WTC11 (cell line): ENCODE measurements at regions not wholly inside any gene's neighbourhood (a gene's known extent, or its start where the extent isn't known, plus 50 kb on each side); places are given as distances from the start of the nearest gene placed in this dataset.

Source experiments
- ATAC-seq: fragments of 200-7000 bp; cut with Tn5 transposase; 2 replicates; pipeline ENCODE4 v1.10.0; 2021; ENCODE audit warnings: mild to moderate bottlenecking, moderate library complexity
- CTCF ChIA-PET: fragments of 300-600 bp; sonication (Branson Sonifier 250); formaldehyde crosslinking; loops from one replicate; lab custom pipeline; 2021; ENCODE audit warnings: antibody characterized with exemption; lab: Charles Lee
- POLR2A ChIA-PET: fragments of 350-600 bp; sonication (Branson Sonifier 250); formaldehyde crosslinking; loops from one replicate; lab custom pipeline; 2021; ENCODE audit warnings: antibody characterized with exemption; lab: Charles Lee
- DNase-seq: peaks from one replicate; pipeline ENCODE4 v3.0.0; 2021; ENCODE audit warnings: low spot score
- H3K27ac Mint-ChIP-seq: 2 replicates; pipeline ENCODE4 v1.8.0; 2021; ENCODE audit warnings: mixed read lengths
- H3K27me3 Mint-ChIP-seq: 2 replicates; pipeline ENCODE4 v1.8.0; 2021; ENCODE audit warnings: low read depth, mild to moderate bottlenecking, moderate library complexity, mixed read lengths
- H3K36me3 Mint-ChIP-seq: 2 replicates; pipeline ENCODE4 v1.8.0; 2021; ENCODE audit warnings: mixed read lengths
- H3K4me1 Mint-ChIP-seq: 2 replicates; pipeline ENCODE4 v1.8.0; 2022; ENCODE audit warnings: mixed read lengths
- H3K4me3 Mint-ChIP-seq: 2 replicates; pipeline ENCODE4 v1.8.0; 2021; ENCODE audit warnings: mild to moderate bottlenecking, moderate library complexity, mixed read lengths
- H3K9me3 Mint-ChIP-seq: 2 replicates; pipeline ENCODE4 v1.8.0; 2021; ENCODE audit warnings: mixed read lengths
- FOXJ3 ChIP-seq: sonication (generic); formaldehyde crosslinking; IDR thresholded peaks from 2 replicates; pipeline ENCODE4 v1.9.0; 2021; ENCODE audit warnings: missing genetic modification reagents, mild to moderate bottlenecking, borderline replicate concordance
- MYBL2 ChIP-seq: sonication (generic); formaldehyde crosslinking; IDR thresholded peaks from 2 replicates; pipeline ENCODE4 v1.8.1; 2023; ENCODE audit warnings: mild to moderate bottlenecking, moderate library complexity, missing genetic modification reagents
- RELA ChIP-seq: sonication (generic); formaldehyde crosslinking; IDR thresholded peaks from 2 replicates; pipeline ENCODE4 v1.8.1; 2022; ENCODE audit warnings: missing genetic modification reagents, mild to moderate bottlenecking, borderline replicate concordance
- TCF7 ChIP-seq: sonication (generic); formaldehyde crosslinking; IDR thresholded peaks from 2 replicates; pipeline ENCODE4 v1.8.0; 2022; ENCODE audit warnings: mild to moderate bottlenecking, low read depth, missing genetic modification reagents, moderate library complexity
- TEAD1 ChIP-seq: sonication (generic); formaldehyde crosslinking; IDR thresholded peaks from 2 replicates; pipeline ENCODE4 v1.8.0; 2022; ENCODE audit warnings: mild to moderate bottlenecking, missing genetic modification reagents
- TEAD4 ChIP-seq: sonication (generic); formaldehyde crosslinking; IDR thresholded peaks from 2 replicates; pipeline ENCODE4 v1.8.0; 2022; ENCODE audit warnings: mild to moderate bottlenecking, missing genetic modification reagents
- ZNF263 ChIP-seq: sonication (generic); formaldehyde crosslinking; IDR thresholded peaks from 2 replicates; pipeline ENCODE4 v1.8.1; 2022; ENCODE audit warnings: low read depth, mild to moderate bottlenecking, moderate library complexity, missing genetic modification reagents
- ZNF317 ChIP-seq: sonication (generic); formaldehyde crosslinking; IDR thresholded peaks from 2 replicates; pipeline ENCODE4 v1.8.1; 2023; ENCODE audit warnings: low read depth, mild to moderate bottlenecking, moderate library complexity, missing genetic modification reagents, borderline replicate concordance
- TF ChIP-seq, protein P1 (sequence below): sonication (generic); formaldehyde crosslinking; IDR thresholded peaks from 2 replicates; pipeline ENCODE4 v1.8.0; 2022; ENCODE audit warnings: missing genetic modification reagents
- TF ChIP-seq, protein P2 (sequence below): fragments of 250-450 bp; sonication (Bioruptor Pico); IDR thresholded peaks from 2 replicates; pipeline ENCODE4 v1.9.0; 2021; ENCODE audit warnings: mild to moderate bottlenecking
- TF ChIP-seq, protein P3 (sequence below): sonication (generic); formaldehyde crosslinking; IDR thresholded peaks from 2 replicates; pipeline ENCODE4 v1.8.1; 2023; ENCODE audit warnings: mild to moderate bottlenecking, missing genetic modification reagents, moderate library complexity
- TF ChIP-seq, protein P4 (sequence below): sonication (generic); formaldehyde crosslinking; IDR thresholded peaks from 2 replicates; pipeline ENCODE4 v1.8.0; 2022; ENCODE audit warnings: mild to moderate bottlenecking, missing genetic modification reagents
- TF ChIP-seq, protein P5 (sequence below): sonication (generic); formaldehyde crosslinking; IDR thresholded peaks from 2 replicates; pipeline ENCODE4 v1.8.0; 2023; ENCODE audit warnings: missing genetic modification reagents
- TF ChIP-seq, protein P6 (sequence below): sonication (generic); formaldehyde crosslinking; IDR thresholded peaks from 2 replicates; pipeline ENCODE4 v1.8.1; 2023; ENCODE audit warnings: mild to moderate bottlenecking, missing genetic modification reagents
- TF ChIP-seq, protein P7 (sequence below): sonication (generic); formaldehyde crosslinking; IDR thresholded peaks from 2 replicates; pipeline ENCODE4 v1.8.1; 2022; ENCODE audit warnings: mild to moderate bottlenecking, moderate library complexity, missing genetic modification reagents
- TF ChIP-seq, protein P8 (sequence below): sonication (generic); formaldehyde crosslinking; IDR thresholded peaks from 2 replicates; pipeline ENCODE4 v1.8.1; 2022; ENCODE audit warnings: mild to moderate bottlenecking, missing genetic modification reagents, moderate library complexity, borderline replicate concordance

DNA sequence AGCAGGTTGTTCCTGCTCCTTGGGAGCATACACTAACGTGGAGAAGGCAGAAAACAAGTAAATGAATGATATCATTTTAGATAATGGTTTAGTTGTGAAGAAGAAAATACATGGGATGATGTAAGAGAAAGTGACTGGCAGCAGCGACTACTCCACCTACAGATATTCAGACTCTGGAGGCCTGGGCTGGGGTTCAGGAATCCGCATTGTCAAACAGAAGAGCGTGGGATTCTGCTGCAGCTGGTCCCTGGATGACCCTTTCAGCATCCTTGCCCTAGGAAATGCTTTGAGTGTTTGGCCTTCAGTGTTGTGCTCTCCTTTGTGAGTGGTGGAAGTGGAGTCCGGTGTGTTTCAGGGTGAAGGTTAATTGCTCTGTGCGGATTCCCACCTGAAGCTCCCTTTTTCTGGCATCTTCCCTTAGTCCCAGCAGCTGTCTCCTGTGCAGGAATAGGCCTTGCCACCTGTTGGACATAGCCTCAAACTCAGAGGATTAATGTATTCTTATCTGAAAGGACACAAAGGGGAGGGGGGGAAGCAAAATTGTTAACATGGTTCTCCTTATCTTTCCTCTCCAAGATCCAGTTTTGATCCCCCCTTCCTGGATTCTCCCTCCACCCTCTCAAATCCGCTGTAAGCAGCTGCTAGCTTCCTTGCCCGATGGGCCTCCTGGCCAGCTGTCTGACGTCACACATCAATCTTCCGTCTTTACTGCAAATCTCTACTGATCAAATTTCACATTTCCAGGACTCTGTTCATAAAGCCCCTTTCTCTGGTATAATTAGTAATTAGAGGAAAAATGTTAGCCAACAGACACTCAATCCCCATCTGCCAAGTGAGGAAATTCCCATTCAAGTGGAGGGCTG is 68.3 kb upstream of the SPAG17 start:
- POLR2A ChIA-PET = no interaction called here
- no peak overlapping the region for H3K27ac Mint-ChIP-seq
- H3K4me1 Mint-ChIP-seq = peaks cover 45% of the 10 kb centered on the region
- H3K4me3 Mint-ChIP-seq = no peak overlapping the region
- no peaks in the 10 kb centered on the region for H3K9me3 Mint-ChIP-seq
- H3K36me3 Mint-ChIP-seq = no peaks in the 10 kb centered on the region
- DNase-seq (no peak), ATAC-seq (no peak)
- CTCF ChIA-PET = interaction anchor here (1.3 kb wide), 1 partner anchor 30 kb away, joined by 3 read pairs; no protein-coding TSS in a partner anchor
- TF ChIP-seq, protein P1, sequence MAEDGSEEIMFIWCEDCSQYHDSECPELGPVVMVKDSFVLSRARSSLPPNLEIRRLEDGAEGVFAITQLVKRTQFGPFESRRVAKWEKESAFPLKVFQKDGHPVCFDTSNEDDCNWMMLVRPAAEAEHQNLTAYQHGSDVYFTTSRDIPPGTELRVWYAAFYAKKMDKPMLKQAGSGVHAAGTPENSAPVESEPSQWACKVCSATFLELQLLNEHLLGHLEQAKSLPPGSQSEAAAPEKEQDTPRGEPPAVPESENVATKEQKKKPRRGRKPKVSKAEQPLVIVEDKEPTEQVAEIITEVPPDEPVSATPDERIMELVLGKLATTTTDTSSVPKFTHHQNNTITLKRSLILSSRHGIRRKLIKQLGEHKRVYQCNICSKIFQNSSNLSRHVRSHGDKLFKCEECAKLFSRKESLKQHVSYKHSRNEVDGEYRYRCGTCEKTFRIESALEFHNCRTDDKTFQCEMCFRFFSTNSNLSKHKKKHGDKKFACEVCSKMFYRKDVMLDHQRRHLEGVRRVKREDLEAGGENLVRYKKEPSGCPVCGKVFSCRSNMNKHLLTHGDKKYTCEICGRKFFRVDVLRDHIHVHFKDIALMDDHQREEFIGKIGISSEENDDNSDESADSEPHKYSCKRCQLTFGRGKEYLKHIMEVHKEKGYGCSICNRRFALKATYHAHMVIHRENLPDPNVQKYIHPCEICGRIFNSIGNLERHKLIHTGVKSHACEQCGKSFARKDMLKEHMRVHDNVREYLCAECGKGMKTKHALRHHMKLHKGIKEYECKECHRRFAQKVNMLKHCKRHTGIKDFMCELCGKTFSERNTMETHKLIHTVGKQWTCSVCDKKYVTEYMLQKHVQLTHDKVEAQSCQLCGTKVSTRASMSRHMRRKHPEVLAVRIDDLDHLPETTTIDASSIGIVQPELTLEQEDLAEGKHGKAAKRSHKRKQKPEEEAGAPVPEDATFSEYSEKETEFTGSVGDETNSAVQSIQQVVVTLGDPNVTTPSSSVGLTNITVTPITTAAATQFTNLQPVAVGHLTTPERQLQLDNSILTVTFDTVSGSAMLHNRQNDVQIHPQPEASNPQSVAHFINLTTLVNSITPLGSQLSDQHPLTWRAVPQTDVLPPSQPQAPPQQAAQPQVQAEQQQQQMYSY (CRISPR knock-in tag) = no peak
- TF ChIP-seq, protein P2, sequence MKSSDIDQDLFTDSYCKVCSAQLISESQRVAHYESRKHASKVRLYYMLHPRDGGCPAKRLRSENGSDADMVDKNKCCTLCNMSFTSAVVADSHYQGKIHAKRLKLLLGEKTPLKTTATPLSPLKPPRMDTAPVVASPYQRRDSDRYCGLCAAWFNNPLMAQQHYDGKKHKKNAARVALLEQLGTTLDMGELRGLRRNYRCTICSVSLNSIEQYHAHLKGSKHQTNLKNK (CRISPR knock-in tag) = no peak
- TF ChIP-seq ZNF263 (CRISPR knock-in tag) (no peak), TCF7 (CRISPR knock-in tag) (no peak), MYBL2 (CRISPR knock-in tag) (no peak)
- TF ChIP-seq, protein P3, sequence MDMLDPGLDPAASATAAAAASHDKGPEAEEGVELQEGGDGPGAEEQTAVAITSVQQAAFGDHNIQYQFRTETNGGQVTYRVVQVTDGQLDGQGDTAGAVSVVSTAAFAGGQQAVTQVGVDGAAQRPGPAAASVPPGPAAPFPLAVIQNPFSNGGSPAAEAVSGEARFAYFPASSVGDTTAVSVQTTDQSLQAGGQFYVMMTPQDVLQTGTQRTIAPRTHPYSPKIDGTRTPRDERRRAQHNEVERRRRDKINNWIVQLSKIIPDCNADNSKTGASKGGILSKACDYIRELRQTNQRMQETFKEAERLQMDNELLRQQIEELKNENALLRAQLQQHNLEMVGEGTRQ (CRISPR knock-in tag) = no peak
- no peaks in the 10 kb centered on the region for H3K27me3 Mint-ChIP-seq

DNA sequence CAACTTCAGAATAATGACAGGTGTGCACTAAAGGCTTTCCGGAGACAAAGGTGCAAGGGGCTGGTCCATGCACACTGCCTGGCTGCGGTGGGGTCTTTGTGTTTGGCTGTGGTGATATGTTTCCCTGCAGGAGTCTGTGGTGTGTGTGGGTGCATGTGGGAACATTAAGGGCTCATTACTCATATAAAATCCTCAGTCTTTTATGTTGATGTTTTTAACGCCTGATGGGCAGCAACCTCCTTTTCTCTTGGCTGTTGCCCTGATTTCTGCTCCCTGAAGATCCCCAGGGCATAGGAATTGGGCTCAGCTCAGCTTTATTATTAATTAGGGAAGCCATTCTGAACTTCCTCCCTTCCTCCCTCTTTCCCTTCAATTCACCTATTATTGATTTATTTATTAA is 67.6 kb upstream of the SPAG17 start:
- POLR2A ChIA-PET = no interaction called here
- H3K4me3 Mint-ChIP-seq = no peak overlapping the region

DNA sequence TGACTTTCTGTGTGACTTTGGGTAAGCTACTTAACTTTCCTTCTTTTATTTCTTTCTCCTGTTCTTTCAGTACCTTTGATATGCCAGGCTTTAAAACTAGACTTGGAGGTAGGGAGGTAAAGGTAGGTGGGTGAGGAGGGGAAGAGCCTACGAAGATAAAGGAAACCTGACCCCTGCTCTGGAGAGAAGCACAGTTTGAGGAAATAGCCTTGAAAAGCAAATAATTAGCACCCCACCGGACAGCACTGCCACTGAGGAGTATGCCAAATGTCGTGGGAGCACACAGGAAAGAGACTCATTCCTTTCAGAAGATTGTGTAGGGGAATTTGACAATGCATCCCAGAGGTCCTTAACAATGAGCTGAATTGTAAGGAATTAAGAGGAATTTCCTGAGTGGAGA is 65.2 kb upstream of the SPAG17 start:
- Mint-ChIP-seq H3K4me1 (peaks cover 42% of the 10 kb centered on the region), H3K36me3 (no peaks in the 10 kb centered on the region), H3K9me3 (no peaks in the 10 kb centered on the region), H3K27ac (peak overlapping the region; percentile 84), H3K27me3 (peaks cover 2% of the 10 kb centered on the region; the same call in 1 of the 2 replicates), H3K4me3 (peak overlapping the region; percentile 16; the same call in 1 of the 2 replicates)
- CTCF ChIA-PET = interaction anchor here (0.6 to 1.4 kb wide), 3 partner anchors 9 to 27 kb away, joined by 3 to 7 read pairs (median 3); no protein-coding TSS in a partner anchor
- ATAC-seq = peak; percentile 79
- no peak for DNase-seq
- POLR2A ChIA-PET = no interaction called here
- TF ChIP-seq TEAD4 (CRISPR knock-in tag) (no peak), RELA (CRISPR knock-in tag) (no peak), FOXJ3 (CRISPR knock-in tag) (no peak), ZNF317 (CRISPR knock-in tag) (no peak)
- TF ChIP-seq, protein P4, sequence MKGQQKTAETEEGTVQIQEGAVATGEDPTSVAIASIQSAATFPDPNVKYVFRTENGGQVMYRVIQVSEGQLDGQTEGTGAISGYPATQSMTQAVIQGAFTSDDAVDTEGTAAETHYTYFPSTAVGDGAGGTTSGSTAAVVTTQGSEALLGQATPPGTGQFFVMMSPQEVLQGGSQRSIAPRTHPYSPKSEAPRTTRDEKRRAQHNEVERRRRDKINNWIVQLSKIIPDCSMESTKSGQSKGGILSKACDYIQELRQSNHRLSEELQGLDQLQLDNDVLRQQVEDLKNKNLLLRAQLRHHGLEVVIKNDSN (CRISPR knock-in tag) = no peak
- TF ChIP-seq, protein P5, sequence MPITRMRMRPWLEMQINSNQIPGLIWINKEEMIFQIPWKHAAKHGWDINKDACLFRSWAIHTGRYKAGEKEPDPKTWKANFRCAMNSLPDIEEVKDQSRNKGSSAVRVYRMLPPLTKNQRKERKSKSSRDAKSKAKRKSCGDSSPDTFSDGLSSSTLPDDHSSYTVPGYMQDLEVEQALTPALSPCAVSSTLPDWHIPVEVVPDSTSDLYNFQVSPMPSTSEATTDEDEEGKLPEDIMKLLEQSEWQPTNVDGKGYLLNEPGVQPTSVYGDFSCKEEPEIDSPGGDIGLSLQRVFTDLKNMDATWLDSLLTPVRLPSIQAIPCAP (CRISPR knock-in tag) = no peak
- TF ChIP-seq, protein P6, sequence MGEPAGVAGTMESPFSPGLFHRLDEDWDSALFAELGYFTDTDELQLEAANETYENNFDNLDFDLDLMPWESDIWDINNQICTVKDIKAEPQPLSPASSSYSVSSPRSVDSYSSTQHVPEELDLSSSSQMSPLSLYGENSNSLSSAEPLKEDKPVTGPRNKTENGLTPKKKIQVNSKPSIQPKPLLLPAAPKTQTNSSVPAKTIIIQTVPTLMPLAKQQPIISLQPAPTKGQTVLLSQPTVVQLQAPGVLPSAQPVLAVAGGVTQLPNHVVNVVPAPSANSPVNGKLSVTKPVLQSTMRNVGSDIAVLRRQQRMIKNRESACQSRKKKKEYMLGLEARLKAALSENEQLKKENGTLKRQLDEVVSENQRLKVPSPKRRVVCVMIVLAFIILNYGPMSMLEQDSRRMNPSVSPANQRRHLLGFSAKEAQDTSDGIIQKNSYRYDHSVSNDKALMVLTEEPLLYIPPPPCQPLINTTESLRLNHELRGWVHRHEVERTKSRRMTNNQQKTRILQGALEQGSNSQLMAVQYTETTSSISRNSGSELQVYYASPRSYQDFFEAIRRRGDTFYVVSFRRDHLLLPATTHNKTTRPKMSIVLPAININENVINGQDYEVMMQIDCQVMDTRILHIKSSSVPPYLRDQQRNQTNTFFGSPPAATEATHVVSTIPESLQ (CRISPR knock-in tag) = no peak

More for the DNA sequence above, 67.6 kb upstream of the SPAG17 start:
- Mint-ChIP-seq H3K4me1 (peaks cover 42% of the 10 kb centered on the region), H3K9me3 (no peaks in the 10 kb centered on the region), H3K27me3 (no peaks in the 10 kb centered on the region), H3K27ac (no peak overlapping the region), H3K36me3 (no peaks in the 10 kb centered on the region)
- TF ChIP-seq, protein P7, sequence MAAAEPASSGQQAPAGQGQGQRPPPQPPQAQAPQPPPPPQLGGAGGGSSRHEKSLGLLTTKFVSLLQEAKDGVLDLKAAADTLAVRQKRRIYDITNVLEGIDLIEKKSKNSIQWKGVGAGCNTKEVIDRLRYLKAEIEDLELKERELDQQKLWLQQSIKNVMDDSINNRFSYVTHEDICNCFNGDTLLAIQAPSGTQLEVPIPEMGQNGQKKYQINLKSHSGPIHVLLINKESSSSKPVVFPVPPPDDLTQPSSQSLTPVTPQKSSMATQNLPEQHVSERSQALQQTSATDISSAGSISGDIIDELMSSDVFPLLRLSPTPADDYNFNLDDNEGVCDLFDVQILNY = no peak
- no peak for TF ChIP-seq TEAD1
- TF ChIP-seq, protein P5 (CRISPR knock-in tag) = no peak
- TF ChIP-seq, protein P8, sequence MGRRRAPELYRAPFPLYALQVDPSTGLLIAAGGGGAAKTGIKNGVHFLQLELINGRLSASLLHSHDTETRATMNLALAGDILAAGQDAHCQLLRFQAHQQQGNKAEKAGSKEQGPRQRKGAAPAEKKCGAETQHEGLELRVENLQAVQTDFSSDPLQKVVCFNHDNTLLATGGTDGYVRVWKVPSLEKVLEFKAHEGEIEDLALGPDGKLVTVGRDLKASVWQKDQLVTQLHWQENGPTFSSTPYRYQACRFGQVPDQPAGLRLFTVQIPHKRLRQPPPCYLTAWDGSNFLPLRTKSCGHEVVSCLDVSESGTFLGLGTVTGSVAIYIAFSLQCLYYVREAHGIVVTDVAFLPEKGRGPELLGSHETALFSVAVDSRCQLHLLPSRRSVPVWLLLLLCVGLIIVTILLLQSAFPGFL = no peak
- no peak for ATAC-seq
- CTCF ChIA-PET = no interaction called here
- DNase-seq = no peak
